Activated CD4-positive, alpha-beta T cell treated with anti-CD3 and anti-CD28 coated beads, Interleukin-2, amount 10 ng/mL, durations not matched to agents 7 days and 5 days (primary cell): ENCODE measurements at regions not wholly inside any gene's neighbourhood (a gene's known extent, or its start where the extent isn't known, plus 50 kb on each side); places are given as distances from the start of the nearest gene placed in this dataset.

ENCODE experiments used
- CTCF ChIA-PET: fragments of 350-600 bp; sonication (Branson Sonifier 250); formaldehyde crosslinking; loops from one replicate; lab custom pipeline; 2021; ENCODE audit warnings: antibody characterized with exemption; lab: Charles Lee
- POLR2A ChIA-PET: fragments of 350-600 bp; sonication (Branson Sonifier 250); formaldehyde crosslinking; loops from one replicate; lab custom pipeline; 2021; ENCODE audit warnings: antibody characterized with exemption; lab: Charles Lee
- DNase-seq: peaks from one replicate; pipeline ENCODE4 v3.0.0-alpha.2; 2020
- H3K27ac Mint-ChIP-seq: one replicate; pipeline ENCODE4 v1.8.0; 2021; ENCODE audit warnings: mild to moderate bottlenecking, moderate library complexity, mixed read lengths
- H3K27me3 Mint-ChIP-seq: one replicate; pipeline ENCODE4 v1.8.0; 2021; ENCODE audit warnings: mixed read lengths
- H3K36me3 Mint-ChIP-seq: one replicate; pipeline ENCODE4 v1.8.0; 2021; ENCODE audit warnings: low read depth, mixed read lengths
- H3K4me1 Mint-ChIP-seq: one replicate; pipeline ENCODE4 v1.8.0; 2021; ENCODE audit warnings: mixed read lengths
- H3K4me3 Mint-ChIP-seq: one replicate; pipeline ENCODE4 v1.8.0; 2021; ENCODE audit warnings: mild to moderate bottlenecking, moderate library complexity, mixed read lengths
- H3K9me3 Mint-ChIP-seq: one replicate; pipeline ENCODE4 v1.8.0; 2021; ENCODE audit warnings: mixed read lengths

DNA sequence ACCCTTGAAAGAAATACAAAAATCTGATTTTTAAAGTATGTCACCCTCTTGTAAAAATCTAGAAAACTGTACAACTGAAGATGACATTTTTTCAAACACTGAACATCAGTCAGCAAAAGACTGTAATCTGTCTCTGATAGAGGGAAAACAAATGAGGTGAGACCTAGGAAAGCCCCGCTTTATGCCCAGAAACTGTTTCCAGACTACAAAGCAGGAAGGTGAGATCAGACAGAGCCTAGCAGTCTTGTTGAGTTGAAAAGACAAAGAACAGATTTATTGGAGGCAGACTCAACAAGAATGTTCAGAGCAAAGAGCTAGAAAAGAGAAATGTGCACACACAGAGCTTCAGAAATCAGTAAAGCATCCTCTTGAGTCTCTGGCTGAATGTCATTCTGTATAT is 873.6 kb downstream of the LRFN5 start:
- H3K27me3 Mint-ChIP-seq = no peaks in the 10 kb centered on the region
- H3K36me3 Mint-ChIP-seq = no peaks in the 10 kb centered on the region
- no peaks in the 10 kb centered on the region for H3K4me1 Mint-ChIP-seq
- DNase-seq = no peak
- H3K4me3 Mint-ChIP-seq = no peak overlapping the region
- peaks cover 5% of the 10 kb centered on the region for H3K9me3 Mint-ChIP-seq
- CTCF ChIA-PET = no interaction called here
- H3K27ac Mint-ChIP-seq = no peak overlapping the region
- POLR2A ChIA-PET = no interaction called here

GRCh38 chr14:42475289-42475688 is 868.6 kb downstream of the LRFN5 start:
- H3K9me3 Mint-ChIP-seq = peaks cover 4% of the 10 kb centered on the region
- ChIA-PET POLR2A (no interaction called here), CTCF (no interaction called here)
- DNase-seq = no peak
- H3K27me3 Mint-ChIP-seq = no peaks in the 10 kb centered on the region
- H3K27ac Mint-ChIP-seq = no peak overlapping the region
- H3K4me1 Mint-ChIP-seq = no peaks in the 10 kb centered on the region
- H3K4me3 Mint-ChIP-seq = no peak overlapping the region
- H3K36me3 Mint-ChIP-seq = no peaks in the 10 kb centered on the region

GRCh38 chr14:42470427-42470719 is 863.7 kb downstream of the LRFN5 start:
- CTCF ChIA-PET = no interaction called here
- no peak overlapping the region for H3K4me3 Mint-ChIP-seq
- POLR2A ChIA-PET = no interaction called here
- no peaks in the 10 kb centered on the region for H3K4me1 Mint-ChIP-seq
- H3K27me3 Mint-ChIP-seq = no peaks in the 10 kb centered on the region
- no peaks in the 10 kb centered on the region for H3K36me3 Mint-ChIP-seq
- DNase-seq = no peak
- peaks cover 4% of the 10 kb centered on the region for H3K9me3 Mint-ChIP-seq
- H3K27ac Mint-ChIP-seq = no peak overlapping the region

- no peak overlapping the region for H3K4me3 Mint-ChIP-seq
- ChIA-PET POLR2A (no interaction called here), CTCF (no interaction called here)
- no peaks in the 10 kb centered on the region for H3K36me3 Mint-ChIP-seq
- H3K4me1 Mint-ChIP-seq = no peaks in the 10 kb centered on the region
- peaks cover 4% of the 10 kb centered on the region for H3K9me3 Mint-ChIP-seq
- H3K27ac Mint-ChIP-seq = no peak overlapping the region
- no peak for DNase-seq
- no peaks in the 10 kb centered on the region for H3K27me3 Mint-ChIP-seq
These were observed 863.2 kb downstream of the LRFN5 start for GRCh38 chr14:42469637-42470426.

DNA sequence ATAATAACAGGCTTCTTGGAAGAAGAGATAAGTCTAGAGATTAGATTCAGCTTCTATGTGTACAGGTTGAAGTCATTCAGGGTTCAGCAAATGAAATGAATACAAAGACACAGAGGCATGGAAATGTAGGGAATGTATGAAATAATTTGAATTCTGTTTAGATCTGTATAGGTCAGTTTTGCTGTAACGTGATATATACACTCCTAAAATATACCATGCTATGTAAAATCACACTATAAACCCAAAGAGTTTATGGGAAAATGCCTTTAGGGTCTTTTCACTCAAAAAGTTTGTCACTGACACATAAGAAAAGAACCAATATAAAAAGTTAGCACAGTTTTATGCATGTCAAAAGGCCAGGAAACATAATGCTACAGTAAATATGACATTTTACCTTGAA is 854.0 kb downstream of the LRFN5 start:
- Mint-ChIP-seq H3K27ac (no peak overlapping the region), H3K9me3 (peaks cover 10% of the 10 kb centered on the region), H3K4me3 (no peak overlapping the region), H3K4me1 (no peaks in the 10 kb centered on the region), H3K36me3 (no peaks in the 10 kb centered on the region), H3K27me3 (no peaks in the 10 kb centered on the region)
- no peak for DNase-seq
- ChIA-PET CTCF (no interaction called here), POLR2A (no interaction called here)

GRCh38 chr14:42459171-42459685 is 852.6 kb downstream of the LRFN5 start:
- H3K36me3 Mint-ChIP-seq = no peaks in the 10 kb centered on the region
- ChIA-PET POLR2A (no interaction called here), CTCF (no interaction called here)
- no peak for DNase-seq
- peaks cover 12% of the 10 kb centered on the region for H3K9me3 Mint-ChIP-seq
- no peaks in the 10 kb centered on the region for H3K4me1 Mint-ChIP-seq
- no peak overlapping the region for H3K27ac Mint-ChIP-seq
- no peaks in the 10 kb centered on the region for H3K27me3 Mint-ChIP-seq
- H3K4me3 Mint-ChIP-seq = no peak overlapping the region

GRCh38 chr14:42441615-42442014 is 834.9 kb downstream of the LRFN5 start:
- no peaks in the 10 kb centered on the region for H3K27me3 Mint-ChIP-seq
- no peaks in the 10 kb centered on the region for H3K4me1 Mint-ChIP-seq
- no peaks in the 10 kb centered on the region for H3K36me3 Mint-ChIP-seq
- H3K9me3 Mint-ChIP-seq = peaks cover 3% of the 10 kb centered on the region
- ChIA-PET CTCF (no interaction called here), POLR2A (no interaction called here)
- no peak overlapping the region for H3K27ac Mint-ChIP-seq
- no peak for DNase-seq
- no peak overlapping the region for H3K4me3 Mint-ChIP-seq

- peaks cover 5% of the 10 kb centered on the region for H3K9me3 Mint-ChIP-seq
- H3K36me3 Mint-ChIP-seq = no peaks in the 10 kb centered on the region
- no peak overlapping the region for H3K4me3 Mint-ChIP-seq
- H3K27ac Mint-ChIP-seq = no peak overlapping the region
- CTCF ChIA-PET = no interaction called here
- DNase-seq = no peak
- H3K27me3 Mint-ChIP-seq = no peaks in the 10 kb centered on the region
- no peaks in the 10 kb centered on the region for H3K4me1 Mint-ChIP-seq
- POLR2A ChIA-PET = no interaction called here
These were observed 831.1 kb downstream of the LRFN5 start for GRCh38 chr14:42437809-42438208.

DNA sequence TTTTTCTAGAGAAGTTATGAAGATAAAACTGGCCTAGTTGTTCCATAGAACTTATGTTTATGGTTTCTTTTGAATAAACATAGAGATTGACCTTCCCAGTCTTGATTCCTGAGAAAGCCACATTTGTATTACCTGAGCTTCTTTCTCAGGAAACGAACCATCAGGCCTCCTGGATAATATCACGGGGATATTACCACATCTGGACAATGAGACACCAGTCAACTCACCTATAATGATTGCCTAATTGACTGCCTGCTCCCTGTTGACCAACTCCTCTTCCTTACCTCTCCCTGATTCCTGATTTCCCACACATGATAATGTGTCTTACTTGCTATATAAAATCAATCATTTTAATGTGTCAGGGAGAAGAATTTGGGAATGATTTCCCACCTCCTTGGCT is 822.7 kb downstream of the LRFN5 start:
- no peak overlapping the region for H3K27ac Mint-ChIP-seq
- H3K27me3 Mint-ChIP-seq = no peaks in the 10 kb centered on the region
- no peaks in the 10 kb centered on the region for H3K36me3 Mint-ChIP-seq
- ChIA-PET POLR2A (no interaction called here), CTCF (no interaction called here)
- H3K9me3 Mint-ChIP-seq = peaks cover 4% of the 10 kb centered on the region
- DNase-seq = no peak
- no peak overlapping the region for H3K4me3 Mint-ChIP-seq
- no peaks in the 10 kb centered on the region for H3K4me1 Mint-ChIP-seq

DNA sequence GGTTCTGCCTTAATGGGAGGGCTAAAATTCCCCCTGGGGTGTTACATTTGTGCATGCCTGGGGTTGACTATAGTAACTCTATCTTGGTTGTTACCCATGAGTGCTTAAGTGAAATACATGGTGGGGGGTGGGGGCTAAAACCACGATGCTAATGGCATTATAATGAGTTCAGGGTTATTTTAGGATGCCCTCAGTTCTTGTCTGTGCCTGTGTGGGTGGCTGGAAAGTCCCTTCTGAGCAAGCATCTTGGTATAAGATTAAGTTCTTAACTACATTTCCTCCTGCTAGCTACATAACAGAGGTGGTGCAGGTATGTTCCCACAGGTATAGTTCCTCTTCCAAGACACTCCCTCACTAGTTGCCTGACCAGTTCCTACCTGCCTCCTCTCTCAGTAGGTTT is 822.3 kb downstream of the LRFN5 start:
- no peak overlapping the region for H3K27ac Mint-ChIP-seq
- no peaks in the 10 kb centered on the region for H3K4me1 Mint-ChIP-seq
- ChIA-PET POLR2A (no interaction called here), CTCF (no interaction called here)
- H3K9me3 Mint-ChIP-seq = peaks cover 4% of the 10 kb centered on the region
- no peaks in the 10 kb centered on the region for H3K27me3 Mint-ChIP-seq
- DNase-seq = no peak
- H3K36me3 Mint-ChIP-seq = no peaks in the 10 kb centered on the region
- no peak overlapping the region for H3K4me3 Mint-ChIP-seq

GRCh38 chr14:42424501-42424900 is 817.8 kb downstream of the LRFN5 start:
- Mint-ChIP-seq H3K27me3 (no peaks in the 10 kb centered on the region), H3K27ac (no peak overlapping the region), H3K4me3 (no peak overlapping the region), H3K36me3 (no peaks in the 10 kb centered on the region), H3K4me1 (no peaks in the 10 kb centered on the region), H3K9me3 (no peaks in the 10 kb centered on the region)
- DNase-seq = no peak
- ChIA-PET POLR2A (no interaction called here), CTCF (no interaction called here)

GRCh38 chr14:42421377-42422078 is 814.9 kb downstream of the LRFN5 start:
- CTCF ChIA-PET = no interaction called here
- no peaks in the 10 kb centered on the region for H3K27me3 Mint-ChIP-seq
- no peaks in the 10 kb centered on the region for H3K9me3 Mint-ChIP-seq

GRCh38 chr14:42420071-42420470 is 813.4 kb downstream of the LRFN5 start:
- Mint-ChIP-seq H3K9me3 (no peaks in the 10 kb centered on the region), H3K27me3 (no peaks in the 10 kb centered on the region), H3K4me3 (no peak overlapping the region), H3K4me1 (no peaks in the 10 kb centered on the region), H3K36me3 (no peaks in the 10 kb centered on the region), H3K27ac (no peak overlapping the region)
- no peak for DNase-seq
- ChIA-PET POLR2A (no interaction called here), CTCF (no interaction called here)

More at GRCh38 chr14:42421377-42422078, 814.9 kb downstream of the LRFN5 start:
- Mint-ChIP-seq H3K27ac (no peak overlapping the region), H3K4me3 (no peak overlapping the region), H3K4me1 (no peaks in the 10 kb centered on the region), H3K36me3 (no peaks in the 10 kb centered on the region)
- POLR2A ChIA-PET = no interaction called here
- DNase-seq = no peak
